GM21723 (cell line): ENCODE measurements at regions not wholly inside any gene's neighbourhood (a gene's known extent, or its start where the extent isn't known, plus 50 kb on each side); places are given as distances from the start of the nearest gene placed in this dataset.
"Not testable (repeated sequence)": the region's sequence is repeated elsewhere in the genome, so short reads cannot be mapped to it uniquely, and the experiment has no call there.

Experiments used
- ATAC-seq: cut with Tn5 transposase; IDR thresholded peaks from one replicate; pipeline ENCODE4 v1.9.1; 2021; ENCODE audit warnings: mild to moderate bottlenecking, moderate library complexity; ENCODE audit not compliant: unreplicated experiment

- ATAC-seq = not testable (repeated sequence)
Measured at GRCh38 chr7:68410693-68411092, 1187.6 kb upstream of the AUTS2 start.

DNA sequence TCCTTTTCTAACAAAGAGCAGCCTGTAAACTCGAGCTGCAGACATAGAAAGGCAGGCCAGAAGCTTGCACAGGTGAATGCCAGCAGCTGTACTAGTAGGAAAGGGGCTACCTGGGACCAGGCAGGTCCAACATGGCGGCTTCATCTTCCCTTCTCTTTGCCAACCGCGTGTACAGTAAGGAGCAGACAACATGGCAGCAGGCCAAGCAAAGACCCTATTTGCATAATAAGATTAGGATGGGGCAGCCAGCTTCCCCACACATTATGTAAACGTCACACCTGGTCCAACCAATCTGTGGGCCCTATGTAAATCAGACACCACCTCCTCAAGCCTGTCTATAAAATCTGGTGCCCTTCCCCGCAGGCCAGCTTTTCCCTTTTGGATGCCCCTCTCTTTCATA lies 1186.5 kb upstream of the AUTS2 start:
- ATAC-seq = no peak

DNA sequence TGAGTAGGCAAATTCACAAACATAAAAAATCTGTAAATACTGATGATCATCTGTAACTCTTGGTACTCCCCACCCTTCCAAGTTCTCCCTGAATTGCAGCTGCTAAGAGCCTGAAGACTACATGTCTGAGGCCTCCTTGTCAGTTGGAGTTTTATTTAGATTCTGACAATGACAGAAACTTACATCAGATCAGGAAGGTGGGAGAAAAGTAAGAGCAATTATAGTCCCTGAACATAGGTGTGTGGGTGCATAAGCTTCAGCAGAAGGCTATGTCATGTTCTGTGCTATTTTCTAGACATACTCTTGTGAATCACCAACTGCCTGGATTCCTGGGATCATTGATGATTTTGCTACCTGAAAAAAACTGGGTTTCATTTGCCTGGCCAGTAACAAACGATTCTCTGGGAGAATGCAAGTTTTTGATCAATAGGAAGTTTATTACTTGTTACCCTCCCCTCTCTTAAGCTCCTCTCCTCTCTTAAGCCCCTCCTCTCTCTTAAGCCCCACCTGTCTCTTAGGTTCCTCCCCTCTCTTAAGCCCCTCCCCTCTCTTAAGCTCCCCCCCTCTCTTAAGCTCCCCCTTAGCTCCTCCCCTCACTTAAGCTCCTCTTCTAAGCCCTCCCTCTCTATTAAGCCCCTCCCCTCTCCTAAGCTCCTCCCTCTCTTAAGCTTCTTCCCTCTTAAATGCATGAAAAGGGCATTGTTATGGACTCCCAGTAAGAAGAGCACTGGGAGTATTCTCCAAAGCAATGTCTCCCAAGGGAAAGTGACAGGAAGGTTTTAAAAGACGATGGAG lies 1183.4 kb upstream of the AUTS2 start:
- ATAC-seq = no peak

GRCh38 chr7:68417002-68417401 lies 1181.3 kb upstream of the AUTS2 start:
- no peak for ATAC-seq

DNA sequence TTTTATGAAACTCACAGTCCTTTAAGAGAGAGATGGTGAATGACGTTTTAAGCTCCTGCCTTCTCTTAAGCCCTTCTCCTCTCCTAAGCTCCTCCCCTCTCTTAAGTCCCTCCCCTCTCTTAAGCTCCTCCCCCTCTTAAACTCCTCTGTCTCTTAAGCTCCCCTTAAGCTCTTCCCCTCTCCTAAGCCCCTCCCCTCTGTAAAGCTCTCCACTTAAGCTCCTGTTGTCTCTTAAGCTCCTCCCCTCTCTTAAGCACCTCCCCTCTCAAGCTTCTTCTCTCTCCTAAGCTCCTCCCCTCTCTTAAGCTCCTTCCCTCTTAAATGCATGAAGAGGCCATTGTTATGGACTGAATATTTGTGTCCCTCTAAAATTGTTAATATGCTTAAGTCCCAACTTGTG lies 1180.6 kb upstream of the AUTS2 start:
- no peak for ATAC-seq

DNA sequence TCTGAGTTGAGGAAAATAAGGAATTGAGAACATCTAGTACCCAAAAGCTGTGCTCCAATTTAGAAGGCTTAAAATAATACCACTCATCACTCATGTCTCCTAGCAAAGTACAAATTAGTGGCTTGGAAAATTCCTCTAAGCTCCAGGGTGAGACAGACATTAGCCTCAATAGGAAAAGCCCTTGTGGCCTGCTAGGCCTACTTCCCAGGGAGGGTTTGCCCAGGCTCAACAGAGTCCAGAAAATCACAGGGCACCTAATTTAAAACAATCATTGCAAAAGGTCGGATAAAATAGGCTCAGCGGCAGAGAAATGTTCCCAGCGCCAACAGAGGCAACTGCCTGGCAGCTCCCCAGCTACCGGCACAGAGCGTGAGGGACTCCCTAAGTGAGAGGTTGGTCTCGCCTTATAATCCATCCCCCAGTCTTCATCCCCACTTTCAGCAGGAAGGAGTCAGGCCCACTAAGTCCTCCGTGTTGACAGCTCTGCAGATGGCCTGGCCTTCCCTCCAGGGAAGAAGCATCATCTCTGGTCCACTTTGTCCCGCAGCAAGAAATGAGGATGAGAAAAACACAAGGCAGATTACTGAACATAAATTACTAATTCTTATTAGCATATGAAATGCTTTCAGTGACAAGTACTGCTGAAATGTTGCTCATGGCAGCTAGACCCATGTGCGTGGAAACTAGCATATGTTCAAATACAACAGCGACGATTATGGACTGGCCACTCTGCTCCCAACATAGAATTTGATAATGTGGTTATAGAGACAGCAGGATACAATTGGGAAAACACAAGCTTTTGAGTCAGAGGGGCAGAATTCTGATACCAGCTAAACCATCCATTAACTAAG lies 1177.7 kb upstream of the AUTS2 start:
- ATAC-seq = no peak

- no peak for ATAC-seq
Measured at GRCh38 chr7:68421712-68422111, 1176.6 kb upstream of the AUTS2 start.

GRCh38 chr7:68422281-68422680 lies 1176.0 kb upstream of the AUTS2 start:
- ATAC-seq = no peak

DNA sequence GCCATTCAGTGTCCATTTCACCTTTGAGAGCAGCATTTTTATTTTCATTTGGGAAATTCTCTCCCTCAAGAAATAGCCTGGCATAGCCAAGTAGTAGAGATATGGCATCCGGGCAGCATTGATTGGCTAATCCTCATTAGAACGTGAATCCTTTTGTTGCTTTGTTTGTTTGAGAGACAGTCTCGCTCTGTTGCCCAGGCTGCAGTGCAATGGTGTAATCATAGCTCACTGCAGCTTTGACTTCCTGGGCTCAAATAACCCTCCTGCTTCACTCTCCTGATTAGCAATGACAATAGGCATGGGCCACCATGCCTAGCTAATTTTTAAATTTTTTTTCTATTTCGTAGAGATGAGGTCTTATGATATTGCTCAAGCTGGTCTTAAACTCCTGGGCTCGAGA lies 1174.9 kb upstream of the AUTS2 start:
- ATAC-seq = no peak

DNA sequence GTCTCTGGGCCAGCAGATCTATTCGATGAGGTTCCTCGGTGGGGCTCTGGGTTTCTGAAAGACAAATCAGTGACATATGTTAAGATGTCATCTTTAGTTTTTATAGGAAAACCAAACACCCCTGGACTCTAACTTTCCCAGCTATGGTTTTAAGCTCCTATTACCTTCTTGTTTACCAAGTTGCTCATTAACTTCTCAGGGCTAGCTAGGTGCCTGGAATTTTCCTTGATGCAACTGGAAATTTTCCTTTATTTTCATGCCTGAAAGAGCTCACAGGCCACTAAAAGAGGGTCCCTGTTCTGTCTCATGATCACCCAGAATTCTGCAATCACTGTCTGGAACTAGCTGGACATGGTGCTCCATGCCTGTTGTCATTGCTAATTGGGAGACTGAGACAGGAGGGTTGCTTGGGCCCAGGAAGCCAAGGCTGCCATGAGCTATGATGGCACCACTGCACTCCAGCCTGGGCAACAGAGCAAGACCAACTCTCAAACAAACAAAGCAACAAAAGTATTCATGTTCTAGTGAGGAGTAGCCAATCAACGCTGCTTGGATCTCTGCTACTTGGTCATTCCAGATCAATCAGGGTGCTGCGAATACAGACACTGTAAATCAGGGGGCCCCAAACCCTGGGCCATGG lies 1173.5 kb upstream of the AUTS2 start:
- ATAC-seq = no peak

- no peak for ATAC-seq
Measured at GRCh38 chr7:68425377-68425776, 1172.9 kb upstream of the AUTS2 start.

DNA sequence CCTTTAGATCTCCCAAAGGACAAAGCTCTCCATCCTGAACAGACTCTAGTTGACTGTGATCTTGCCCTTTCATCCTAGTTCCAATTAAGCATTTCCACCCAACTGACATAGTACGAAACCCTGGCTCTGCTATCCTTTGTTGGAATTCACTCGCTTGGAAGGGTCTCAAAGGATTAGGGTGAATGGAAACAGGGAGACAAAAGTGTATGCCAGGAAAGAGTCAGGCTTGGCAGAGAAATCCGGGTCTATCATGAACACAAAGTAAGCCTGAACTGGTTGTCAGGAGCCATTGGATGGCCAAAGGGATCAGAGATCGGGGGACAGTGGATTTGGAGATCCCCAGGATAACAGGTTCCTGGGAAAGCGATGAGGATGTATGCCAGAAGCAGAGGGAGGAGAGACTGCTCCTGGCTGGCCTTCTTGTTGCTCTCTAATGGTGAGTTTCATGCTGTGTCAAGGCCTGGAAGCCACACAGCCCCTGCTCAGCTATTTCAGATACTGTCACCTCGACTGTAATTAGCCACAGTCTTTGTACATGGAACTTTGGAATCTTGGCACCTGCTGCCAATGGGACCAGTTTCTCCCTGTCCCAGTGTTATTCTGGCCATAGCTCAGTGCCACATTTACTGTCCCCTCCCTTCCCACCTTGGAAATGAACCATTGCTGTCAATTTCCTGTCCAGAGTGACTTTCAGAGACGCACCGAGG lies 1168.7 kb upstream of the AUTS2 start:
- no peak for ATAC-seq

DNA sequence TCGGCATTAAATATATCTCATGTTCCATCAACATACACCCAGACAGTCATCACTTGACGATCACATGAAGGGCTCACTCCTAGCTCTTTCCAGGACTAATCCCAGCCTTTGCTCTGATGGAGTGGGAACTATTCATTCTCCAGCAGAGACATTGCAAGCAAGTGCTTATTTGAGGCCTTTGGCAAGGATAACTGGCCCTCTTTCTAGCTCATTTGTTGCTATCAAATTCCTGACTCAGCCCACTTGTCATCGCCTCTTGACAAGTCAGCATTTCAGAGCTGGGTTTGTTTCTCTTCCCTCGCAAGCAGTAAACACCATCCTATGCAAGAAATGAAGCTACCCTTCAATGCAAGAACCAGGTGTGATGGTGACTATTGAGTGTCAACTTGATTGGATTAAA lies 1165.7 kb upstream of the AUTS2 start:
- no peak for ATAC-seq

GRCh38 chr7:68433462-68434070 lies 1164.7 kb upstream of the AUTS2 start:
- ATAC-seq = no peak

GRCh38 chr7:68434857-68435256 lies 1163.4 kb upstream of the AUTS2 start:
- no peak for ATAC-seq

DNA sequence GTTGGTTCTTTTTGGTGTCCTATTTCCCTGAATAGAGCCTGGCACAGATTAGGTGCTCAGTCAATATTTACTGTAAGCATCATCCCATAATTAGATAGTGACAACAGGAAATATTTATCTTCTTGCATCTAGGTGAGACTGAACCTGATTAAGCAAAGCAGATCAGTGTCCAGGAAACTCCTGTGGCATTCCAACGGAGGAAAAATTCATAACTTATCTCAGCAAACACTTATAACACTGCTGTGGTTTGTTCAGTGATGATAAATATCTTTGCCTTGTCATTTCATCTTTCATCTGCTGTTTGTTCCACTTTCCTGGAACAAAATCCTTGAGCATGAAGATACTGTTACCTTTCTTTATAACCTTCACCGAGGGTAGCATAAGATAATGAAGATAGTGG lies 1160.3 kb upstream of the AUTS2 start:
- no peak for ATAC-seq

DNA sequence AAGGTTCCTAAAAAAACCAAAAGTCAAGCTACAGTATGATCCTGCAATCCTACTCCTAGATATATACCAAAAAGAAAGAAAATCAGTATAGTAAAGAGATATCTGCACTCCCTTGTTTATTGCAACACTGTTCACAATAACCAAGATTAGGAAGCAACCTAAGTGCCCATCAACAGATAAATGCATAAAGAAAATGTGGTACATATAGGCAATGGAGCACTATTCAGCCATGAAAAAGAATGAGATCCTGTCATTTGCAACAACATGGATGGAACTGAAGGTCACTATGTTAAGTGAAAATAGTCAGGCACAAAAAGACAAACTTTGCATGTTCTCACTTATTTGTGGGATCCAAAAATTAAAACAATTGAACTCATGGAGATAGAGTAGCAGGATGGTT lies 1159.5 kb upstream of the AUTS2 start:
- no peak for ATAC-seq

DNA sequence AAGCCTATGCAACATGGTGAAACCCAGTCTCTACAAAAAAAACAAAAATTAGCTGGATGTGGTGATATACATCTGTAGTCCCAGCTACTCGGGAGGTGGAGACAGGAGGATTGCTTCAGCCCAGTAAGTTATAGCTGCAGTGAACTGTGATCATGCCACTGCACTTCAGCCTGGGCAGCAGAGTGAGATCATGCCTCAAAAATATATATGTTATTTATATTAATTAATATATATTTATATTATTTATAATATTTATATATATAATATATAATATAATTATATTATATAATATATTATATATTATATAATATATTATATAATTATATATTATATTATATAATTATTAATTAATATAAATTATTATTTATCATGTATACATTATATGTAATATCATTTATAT lies 1158.4 kb upstream of the AUTS2 start:
- ATAC-seq = no peak

- no peak for ATAC-seq
Measured at GRCh38 chr7:68440866-68441265, 1157.4 kb upstream of the AUTS2 start.

GRCh38 chr7:68441645-68442044 lies 1156.6 kb upstream of the AUTS2 start:
- no peak for ATAC-seq
